Parathyroid adenoma (tissue), 2 donors: ENCODE measurements at regions not wholly inside any gene's neighbourhood (a gene's known extent, or its start where the extent isn't known, plus 50 kb on each side); places are given as distances from the start of the nearest gene placed in this dataset.

ENCODE experiments used
- H2AFZ ChIP-seq: fragments of 300-600 bp; sonication (generic); one replicate; pipeline ENCODE4 v1.7.0; 2017; ENCODE audit warnings: antibody characterized with exemption, mild to moderate bottlenecking
- H3K27ac ChIP-seq: fragments of 300-600 bp; sonication (generic); one replicate; pipeline ENCODE4 v1.7.0; 2017
- H3K27me3 ChIP-seq: fragments of 300-600 bp; sonication (generic); one replicate; pipeline ENCODE4 v1.7.0; 2017; ENCODE audit warnings: low read length; ENCODE audit not compliant: control insufficient read depth, insufficient read depth
- H3K36me3 ChIP-seq: fragments of 300-600 bp; sonication (generic); one replicate; pipeline ENCODE4 v1.7.0; 2017; ENCODE audit warnings: low read length; ENCODE audit not compliant: control insufficient read depth, insufficient read depth
- H3K4me1 ChIP-seq: fragments of 300-600 bp; sonication (generic); one replicate; pipeline ENCODE4 v1.7.0; 2017; ENCODE audit warnings: control low read depth
- H3K4me2 ChIP-seq: fragments of 300-600 bp; sonication (generic); one replicate; pipeline ENCODE4 v1.7.0; 2017; ENCODE audit warnings: low read length
- H3K4me3 ChIP-seq: fragments of 300-600 bp; sonication (generic); one replicate; pipeline ENCODE4 v1.7.0; 2017; ENCODE audit warnings: low read depth, low read length
- H3K79me2 ChIP-seq: fragments of 300-600 bp; sonication (generic); one replicate; pipeline ENCODE4 v1.7.0; 2017; ENCODE audit warnings: control low read depth
- H3K9ac ChIP-seq: fragments of 300-600 bp; sonication (generic); one replicate; pipeline ENCODE4 v1.7.0; 2017; ENCODE audit warnings: mild to moderate bottlenecking
- H3K9me3 ChIP-seq: fragments of 300-600 bp; sonication (generic); one replicate; pipeline ENCODE4 v1.7.0; 2017; ENCODE audit warnings: low read length; ENCODE audit not compliant: control insufficient read depth
- TF ChIP-seq, protein P1 (sequence below): fragments of 300-600 bp; sonication (generic); IDR thresholded peaks from one replicate; pipeline ENCODE4 v1.7.0; 2017; ENCODE audit warnings: antibody characterized with exemption, mild to moderate bottlenecking
- donor health status: primary hyperparathyroidism.

DNA sequence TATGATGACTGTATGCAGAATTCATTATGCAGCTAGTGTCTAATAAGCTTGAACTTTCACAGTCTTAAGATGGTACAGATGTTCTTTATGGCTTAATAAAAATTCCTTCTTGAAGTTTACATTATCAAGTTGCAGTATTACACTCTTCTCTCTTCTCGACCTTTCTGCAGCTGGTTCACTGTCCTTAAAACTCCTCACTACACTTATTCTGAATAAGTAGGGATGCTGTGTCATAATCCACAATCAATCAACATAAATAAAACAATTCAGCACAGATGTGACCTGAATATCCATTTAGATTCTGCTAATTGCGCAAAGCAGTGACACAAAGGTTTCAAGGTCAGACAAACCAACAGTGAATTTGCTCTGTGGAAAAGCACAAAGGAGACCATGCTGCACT, 356.8 kb downstream of the SUCLG1 start:
- Histone ChIP-seq H3K36me3 (no peaks in the 10 kb centered on the region), H3K4me3 (no peak overlapping the region), H3K79me2 (no peaks in the 10 kb centered on the region), H3K4me1 (no peaks in the 10 kb centered on the region), H3K9me3 (no peaks in the 10 kb centered on the region), H3K9ac (no peak overlapping the region), H3K4me2 (no peak overlapping the region), H3K27me3 (no peaks in the 10 kb centered on the region), H2AFZ (no peak overlapping the region), H3K27ac (no peak overlapping the region)
- TF ChIP-seq, protein P1, sequence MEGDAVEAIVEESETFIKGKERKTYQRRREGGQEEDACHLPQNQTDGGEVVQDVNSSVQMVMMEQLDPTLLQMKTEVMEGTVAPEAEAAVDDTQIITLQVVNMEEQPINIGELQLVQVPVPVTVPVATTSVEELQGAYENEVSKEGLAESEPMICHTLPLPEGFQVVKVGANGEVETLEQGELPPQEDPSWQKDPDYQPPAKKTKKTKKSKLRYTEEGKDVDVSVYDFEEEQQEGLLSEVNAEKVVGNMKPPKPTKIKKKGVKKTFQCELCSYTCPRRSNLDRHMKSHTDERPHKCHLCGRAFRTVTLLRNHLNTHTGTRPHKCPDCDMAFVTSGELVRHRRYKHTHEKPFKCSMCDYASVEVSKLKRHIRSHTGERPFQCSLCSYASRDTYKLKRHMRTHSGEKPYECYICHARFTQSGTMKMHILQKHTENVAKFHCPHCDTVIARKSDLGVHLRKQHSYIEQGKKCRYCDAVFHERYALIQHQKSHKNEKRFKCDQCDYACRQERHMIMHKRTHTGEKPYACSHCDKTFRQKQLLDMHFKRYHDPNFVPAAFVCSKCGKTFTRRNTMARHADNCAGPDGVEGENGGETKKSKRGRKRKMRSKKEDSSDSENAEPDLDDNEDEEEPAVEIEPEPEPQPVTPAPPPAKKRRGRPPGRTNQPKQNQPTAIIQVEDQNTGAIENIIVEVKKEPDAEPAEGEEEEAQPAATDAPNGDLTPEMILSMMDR: no peak

DNA sequence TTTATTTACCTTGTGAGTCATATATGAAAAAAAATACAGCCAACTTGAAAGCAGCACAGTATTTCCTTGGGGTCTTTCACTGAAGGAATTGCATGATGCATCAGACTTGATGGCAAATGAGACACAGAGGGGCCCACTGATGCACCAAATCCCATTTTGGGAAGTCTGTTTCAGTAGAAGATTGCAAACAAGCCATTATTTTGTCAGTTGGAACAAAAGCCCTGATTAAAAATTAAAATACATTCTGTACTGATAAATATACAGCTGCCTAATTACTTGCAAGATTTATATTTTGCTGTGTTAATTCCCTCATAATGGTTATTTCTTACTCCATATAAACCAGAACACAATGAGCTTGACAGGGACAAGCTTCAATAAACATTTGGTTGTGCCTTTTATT, 370.4 kb downstream of the SUCLG1 start:
- no peak overlapping the region for H2AFZ ChIP-seq
- H3K79me2 ChIP-seq: no peaks in the 10 kb centered on the region
- H3K4me1 ChIP-seq: peaks cover 5% of the 10 kb centered on the region
- H3K4me3 ChIP-seq: no peak overlapping the region
- no peaks in the 10 kb centered on the region for H3K9me3 ChIP-seq
- no peaks in the 10 kb centered on the region for H3K36me3 ChIP-seq
- no peak overlapping the region for H3K4me2 ChIP-seq
- H3K27ac ChIP-seq: no peak overlapping the region
- TF ChIP-seq, protein P1: no peak
- H3K27me3 ChIP-seq: no peaks in the 10 kb centered on the region
- no peak overlapping the region for H3K9ac ChIP-seq

DNA sequence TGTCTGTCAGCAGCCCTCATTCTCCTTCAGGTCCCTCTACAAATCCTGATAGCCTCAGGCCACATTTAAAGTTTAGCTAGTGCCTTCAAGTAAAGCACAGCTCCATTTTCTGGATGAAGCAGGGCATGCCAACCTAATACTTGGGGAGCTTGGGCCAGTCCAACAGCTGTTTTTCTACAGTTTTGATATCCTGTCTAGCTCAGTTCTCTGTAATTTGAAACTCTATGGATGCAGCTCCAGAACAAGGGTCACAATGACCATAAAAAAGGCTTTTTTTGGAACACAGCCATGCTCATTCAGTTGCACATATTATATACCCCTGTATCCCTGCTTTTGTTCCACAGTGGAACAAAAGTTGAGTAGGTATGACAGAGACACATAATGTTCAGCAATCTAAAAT, 373.5 kb downstream of the SUCLG1 start:
- Histone ChIP-seq H3K4me2 (no peak overlapping the region), H3K9ac (no peak overlapping the region), H3K27me3 (no peaks in the 10 kb centered on the region), H3K27ac (no peak overlapping the region), H3K9me3 (no peaks in the 10 kb centered on the region), H3K79me2 (no peaks in the 10 kb centered on the region), H3K36me3 (no peaks in the 10 kb centered on the region), H2AFZ (no peak overlapping the region), H3K4me1 (peaks cover 5% of the 10 kb centered on the region), H3K4me3 (no peak overlapping the region)
- TF ChIP-seq, protein P1: no peak

DNA sequence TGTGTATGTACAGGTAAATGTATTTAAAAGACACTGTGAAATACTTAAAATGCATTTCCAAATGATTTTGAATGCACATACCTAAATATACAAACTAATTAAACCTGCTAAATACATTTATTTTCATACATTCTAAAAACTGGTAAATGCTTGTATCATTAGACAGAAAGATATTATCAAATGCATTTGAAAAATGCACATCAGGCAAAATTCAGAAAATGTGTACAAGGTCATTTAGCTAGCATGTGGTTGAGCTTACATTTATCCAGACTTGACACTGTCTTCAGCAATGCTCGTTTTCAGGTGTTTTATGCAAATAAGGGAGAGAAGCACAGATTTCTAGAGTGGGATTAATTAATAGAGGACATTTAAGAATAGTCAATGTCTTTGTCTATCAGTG, 374.2 kb downstream of the SUCLG1 start:
- Histone ChIP-seq H3K9ac (no peak overlapping the region), H3K4me2 (no peak overlapping the region), H3K4me3 (no peak overlapping the region), H3K4me1 (peaks cover 5% of the 10 kb centered on the region), H2AFZ (no peak overlapping the region), H3K27ac (no peak overlapping the region), H3K9me3 (no peaks in the 10 kb centered on the region), H3K79me2 (no peaks in the 10 kb centered on the region), H3K27me3 (no peaks in the 10 kb centered on the region), H3K36me3 (no peaks in the 10 kb centered on the region)
- TF ChIP-seq, protein P1: no peak

DNA sequence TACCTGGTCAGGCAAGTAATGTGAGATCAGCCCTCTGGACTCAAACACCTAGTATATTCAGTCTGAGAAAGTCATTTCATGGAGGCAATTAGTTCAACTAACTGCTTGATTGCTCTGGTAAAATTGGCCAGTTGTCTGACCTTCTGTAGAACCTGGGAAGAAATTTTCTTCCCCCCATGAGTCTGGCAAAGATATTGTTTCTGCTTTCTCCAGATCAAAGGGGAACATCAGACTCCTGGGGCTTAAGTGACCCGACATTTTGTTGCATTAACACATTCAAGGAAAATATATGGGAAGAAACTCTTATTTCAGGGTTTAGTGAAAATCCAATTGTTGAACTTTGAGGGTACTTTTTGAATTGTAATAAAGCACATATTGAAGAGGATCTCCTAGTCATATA, 375.1 kb downstream of the SUCLG1 start:
- no peaks in the 10 kb centered on the region for H3K27me3 ChIP-seq
- no peak overlapping the region for H3K27ac ChIP-seq
- H3K9ac ChIP-seq: no peak overlapping the region
- H3K4me3 ChIP-seq: no peak overlapping the region
- no peaks in the 10 kb centered on the region for H3K79me2 ChIP-seq
- H3K4me1 ChIP-seq: peaks cover 5% of the 10 kb centered on the region
- no peak overlapping the region for H3K4me2 ChIP-seq
- H3K36me3 ChIP-seq: no peaks in the 10 kb centered on the region
- H2AFZ ChIP-seq: no peak overlapping the region
- H3K9me3 ChIP-seq: no peaks in the 10 kb centered on the region
- TF ChIP-seq, protein P1: no peak
